GM12864 (cell line): ENCODE measurements at regions not wholly inside any gene's neighbourhood (a gene's known extent, or its start where the extent isn't known, plus 50 kb on each side); places are given as distances from the start of the nearest gene placed in this dataset.

ENCODE experiments used
- DNase-seq: peaks from one replicate; pipeline ENCODE4 v3.0.0-alpha.2; 2011; ENCODE audit warnings: low read depth
- H3K4me3 ChIP-seq: 2 replicates; pipeline ENCODE4 v1.5.1; 2011; ENCODE audit warnings: mild to moderate bottlenecking, low read depth, low read length, control low read depth
- CTCF ChIP-seq: IDR thresholded peaks from 2 replicates; pipeline ENCODE4 v1.5.1; 2011; ENCODE audit warnings: low read depth, mild to moderate bottlenecking, moderate library complexity, low read length, control low read depth, inconsistent platforms; ENCODE audit errors: missing control alignments

GRCh38 chr1:190658907-190659306, 181.2 kb upstream of the BRINP3 start:
- no peak for TF ChIP-seq CTCF
- no peak for DNase-seq
- no peak overlapping the region for H3K4me3 ChIP-seq

- no peak for DNase-seq
- no peak for TF ChIP-seq CTCF
- no peak overlapping the region for H3K4me3 ChIP-seq
These were observed 186.3 kb upstream of the BRINP3 start for GRCh38 chr1:190663962-190664361.

GRCh38 chr1:190665045-190665444, 187.4 kb upstream of the BRINP3 start:
- H3K4me3 ChIP-seq = no peak overlapping the region
- TF ChIP-seq CTCF = no peak
- DNase-seq = no peak

GRCh38 chr1:190667914-190668313, 190.2 kb upstream of the BRINP3 start:
- DNase-seq = no peak
- no peak for TF ChIP-seq CTCF

GRCh38 chr1:190679044-190679443, 201.4 kb upstream of the BRINP3 start:
- H3K4me3 ChIP-seq = no peak overlapping the region
- DNase-seq = no peak
- no peak for TF ChIP-seq CTCF

More at GRCh38 chr1:190667914-190668313, 190.2 kb upstream of the BRINP3 start:
- H3K4me3 ChIP-seq = no peak overlapping the region

GRCh38 chr1:190679454-190679853, 201.8 kb upstream of the BRINP3 start:
- TF ChIP-seq CTCF = no peak
- DNase-seq = no peak

GRCh38 chr1:190679983-190680382, 202.3 kb upstream of the BRINP3 start:
- no peak for TF ChIP-seq CTCF
- DNase-seq = no peak
- no peak overlapping the region for H3K4me3 ChIP-seq

More at GRCh38 chr1:190679454-190679853, 201.8 kb upstream of the BRINP3 start:
- no peak overlapping the region for H3K4me3 ChIP-seq
